Tibial nerve (tissue), 4 donors: ENCODE measurements at regions not wholly inside any gene's neighbourhood (a gene's known extent, or its start where the extent isn't known, plus 50 kb on each side); places are given as distances from the start of the nearest gene placed in this dataset.

Experiments used
- DNase-seq, 2 donors: peaks; one replicate each; pipeline ENCODE4 v3.0.0-alpha.2; 2019; ENCODE audit warnings: low spot score in 2 of 2
- H3K27ac ChIP-seq, 4 donors: fragments of 200-600 bp; sonication (generic) in 3 of 4; one replicate each; pipeline ENCODE4 v1.5.1; 2017 to 2019; ENCODE audit warnings: mild to moderate bottlenecking in 1 of 4
- H3K27me3 ChIP-seq, 2 donors: fragments of 200-600 bp; sonication (generic) in 1 of 2; one replicate each; pipeline versions ENCODE4 v1.5.1 to v1.6.0; 2017 to 2019
- H3K36me3 ChIP-seq, 3 donors: fragments of 200-600 bp; sonication (generic); one replicate each; pipeline ENCODE4 v1.5.1; 2018 to 2019
- H3K4me1 ChIP-seq, 4 donors: fragments of 200-600 bp; sonication (generic) in 3 of 4; one replicate each; pipeline ENCODE4 v1.5.1; 2017 to 2019
- H3K4me3 ChIP-seq, 4 donors: fragments of 200-600 bp; sonication (generic) in 3 of 4; one replicate each; pipeline ENCODE4 v1.5.1; 2017 to 2019; ENCODE audit warnings: mild to moderate bottlenecking in 1 of 4, moderate library complexity in 1 of 4
- H3K9me3 ChIP-seq, 4 donors: fragments of 200-600 bp; sonication (generic) in 3 of 4; one replicate each; pipeline ENCODE4 v1.5.1; 2017 to 2019
- EP300 ChIP-seq, 2 donors: sonication (generic); formaldehyde crosslinking; IDR thresholded peaks; one replicate each; pipeline ENCODE4 v1.6.1; 2017; ENCODE audit warnings: antibody characterized with exemption in 2 of 2, mild to moderate bottlenecking in 1 of 2
- POLR2A ChIP-seq, 2 donors: fragments of 450-650 bp; IDR thresholded peaks; one replicate each; pipeline ENCODE4 v1.6.1; 2017; ENCODE audit warnings: antibody characterized with exemption in 2 of 2, mild to moderate bottlenecking in 2 of 2, moderate library complexity in 2 of 2
- WGBS, 2 donors: methylation state at CpG; one replicate each; pipeline ENCODE4 v1.1.5; 2018; 5-methylcytosine and 5-hydroxymethylcytosine counted together

DNA sequence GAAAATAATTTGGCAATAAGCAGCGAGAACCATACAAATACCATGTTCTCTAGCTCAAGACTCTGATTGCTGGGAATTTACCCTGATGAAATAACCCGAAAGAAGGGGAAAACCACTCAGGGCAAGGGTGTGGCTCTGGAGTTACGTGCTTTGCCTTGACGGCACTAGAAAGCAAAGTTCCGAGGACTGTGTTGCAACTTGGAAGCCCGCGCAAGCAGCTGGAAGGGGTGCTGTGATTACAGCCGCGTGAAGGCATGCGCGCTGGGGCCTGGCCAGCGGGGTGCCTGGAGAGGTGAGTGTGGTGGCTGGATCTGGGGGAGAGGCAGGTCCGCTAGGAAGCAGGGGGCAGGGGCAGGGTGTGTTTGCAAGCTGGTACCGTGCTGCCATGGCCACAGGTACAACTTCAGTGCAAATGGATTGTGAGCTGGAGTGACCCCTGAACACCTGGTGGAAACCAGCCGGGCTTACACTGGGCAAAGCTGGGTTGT is 52.6 kb upstream of the CNOT6 start:
- no peaks in the 10 kb centered on the region for H3K27me3 ChIP-seq
- no peak for TF ChIP-seq POLR2A (IDR thresholded peaks at IDR 0.05)
- TF ChIP-seq EP300 (IDR thresholded peaks at IDR 0.05), result no peak
- H3K4me1 ChIP-seq, result peaks cover 0 to 5% (median 0%) of the 10 kb centered on the region in 4 donors
- H3K27ac ChIP-seq, result no peak overlapping the region
- peaks cover 0 to 53% (median 5%) of the 10 kb centered on the region in 4 donors for H3K9me3 ChIP-seq
- no peak overlapping the region for H3K4me3 ChIP-seq
- no peak for DNase-seq
- no peaks in the 10 kb centered on the region for H3K36me3 ChIP-seq
- 59 to 68% methylated on average over 15 of the region's 15 CpGs for WGBS, 2 donors
